ENCODE measurements at regions not wholly inside any gene's neighbourhood (a gene's known extent, or its start where the extent isn't known, plus 50 kb on each side); places are given as distances from the start of the nearest gene placed in this dataset.

DNA sequence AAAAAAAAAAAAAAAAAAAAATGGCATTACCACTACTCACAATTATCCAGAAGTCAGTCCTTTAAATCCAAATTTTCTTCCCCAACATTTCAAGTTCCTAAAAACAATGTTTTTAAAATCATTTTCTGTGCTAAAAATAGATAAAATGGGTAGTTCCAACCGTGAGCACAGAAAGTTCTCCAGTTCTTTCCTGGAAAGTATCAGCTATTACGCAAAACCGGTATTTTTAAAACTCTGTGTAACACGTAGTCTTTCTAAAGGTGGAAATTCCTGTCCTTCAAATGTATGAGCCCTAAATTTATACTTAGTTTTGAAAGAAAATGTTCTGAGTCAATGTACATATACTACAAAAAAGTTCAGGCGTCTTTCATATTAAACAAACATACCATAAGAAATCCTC is 83.5 kb upstream of the SCAF8 start:
- TF ChIP-seq, protein P1, sequence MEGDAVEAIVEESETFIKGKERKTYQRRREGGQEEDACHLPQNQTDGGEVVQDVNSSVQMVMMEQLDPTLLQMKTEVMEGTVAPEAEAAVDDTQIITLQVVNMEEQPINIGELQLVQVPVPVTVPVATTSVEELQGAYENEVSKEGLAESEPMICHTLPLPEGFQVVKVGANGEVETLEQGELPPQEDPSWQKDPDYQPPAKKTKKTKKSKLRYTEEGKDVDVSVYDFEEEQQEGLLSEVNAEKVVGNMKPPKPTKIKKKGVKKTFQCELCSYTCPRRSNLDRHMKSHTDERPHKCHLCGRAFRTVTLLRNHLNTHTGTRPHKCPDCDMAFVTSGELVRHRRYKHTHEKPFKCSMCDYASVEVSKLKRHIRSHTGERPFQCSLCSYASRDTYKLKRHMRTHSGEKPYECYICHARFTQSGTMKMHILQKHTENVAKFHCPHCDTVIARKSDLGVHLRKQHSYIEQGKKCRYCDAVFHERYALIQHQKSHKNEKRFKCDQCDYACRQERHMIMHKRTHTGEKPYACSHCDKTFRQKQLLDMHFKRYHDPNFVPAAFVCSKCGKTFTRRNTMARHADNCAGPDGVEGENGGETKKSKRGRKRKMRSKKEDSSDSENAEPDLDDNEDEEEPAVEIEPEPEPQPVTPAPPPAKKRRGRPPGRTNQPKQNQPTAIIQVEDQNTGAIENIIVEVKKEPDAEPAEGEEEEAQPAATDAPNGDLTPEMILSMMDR (conservative IDR thresholded peaks at IDR 0.05), result no peak
- no peak for TF ChIP-seq ZFX (IDR thresholded peaks at IDR 0.05)
